GM12878 (cell line): ENCODE measurements at regions not wholly inside any gene's neighbourhood (a gene's known extent, or its start where the extent isn't known, plus 50 kb on each side); places are given as distances from the start of the nearest gene placed in this dataset.

Source experiments
- ATAC-seq: fragments of 200-7000 bp; cut with Tn5 transposase; 3 replicates; pipeline ENCODE4 v1.9.1; 2020; ENCODE audit warnings: mild to moderate bottlenecking, moderate library complexity
- BruUV-seq: library from RNA; stranded (reverse); fragments of 400-500 nt; replicated peaks from 2 replicates; lab custom pipeline; 2021; lab: Mats Ljungman, UMichigan
- CTCF ChIA-PET: fragments of 300-600 bp; sonication (Branson Sonifier 250); formaldehyde crosslinking; extraction: SDS; loops from one replicate; lab custom pipeline; 2021; ENCODE audit warnings: inconsistent platforms; lab: Yijun Ruan, JAX
- POLR2A ChIA-PET: fragments of 350-600 bp; formaldehyde crosslinking; extraction: SDS; loops from one replicate; lab custom pipeline; 2021; ENCODE audit warnings: inconsistent platforms; lab: Charles Lee
- RAD21 ChIA-PET: fragments of 300-600 bp; sonication (Branson Sonifier 250); formaldehyde crosslinking; loops from one replicate; lab custom pipeline; 2023; ENCODE audit warnings: antibody characterized with exemption; ENCODE audit not compliant: unreplicated experiment; lab: Charles Lee
- SMC1A ChIA-PET: fragments of 300-600 bp; sonication (Branson Sonifier 250); formaldehyde crosslinking; loops from one replicate; lab custom pipeline; 2023; ENCODE audit not compliant: unreplicated experiment, uncharacterized antibody; lab: Charles Lee
- DNase-seq: peaks from one replicate; pipeline ENCODE4 v3.0.0-alpha.2; 2011; ENCODE audit warnings: low read depth, low spot score
- FAIRE-seq: peaks from 3 replicates; lab custom pipeline; 2011; peaks lifted over from hg19 to GRCh38; lab: Jason Lieb, UNC
- H2AFZ ChIP-seq: 2 replicates; pipeline ENCODE4 v1.6.0; 2011; ENCODE audit warnings: low read depth, low read length, control low read depth; ENCODE audit not compliant: control insufficient read depth
- H3K27ac ChIP-seq: 2 replicates; pipeline ENCODE4 v1.5.1; 2011; ENCODE audit warnings: control low read depth; ENCODE audit not compliant: control insufficient read depth, insufficient read depth
- H3K27me3 ChIP-seq, 2 experiments: replicated peaks in 1 of 2; 2 replicates each; pipeline versions ENCODE4 v1.6.0 to v1.6.1; 2011; ENCODE audit warnings: low read length in 1 of 2; ENCODE audit not compliant: control insufficient read depth in 2 of 2, insufficient read depth in 2 of 2
- H3K36me3 ChIP-seq, 2 experiments: 2 replicates each; pipeline ENCODE4 v1.5.1; 2011; ENCODE audit warnings: low read length in 1 of 2; ENCODE audit not compliant: control insufficient read depth in 2 of 2, insufficient read depth in 2 of 2
- H3K4me1 ChIP-seq: 2 replicates; pipeline ENCODE4 v1.6.1; 2011; ENCODE audit warnings: mild to moderate bottlenecking, low read length, moderate library complexity, mixed read lengths; ENCODE audit not compliant: control insufficient read depth, insufficient read depth
- H3K4me2 ChIP-seq: 2 replicates; pipeline ENCODE4 v1.6.0; 2011; ENCODE audit warnings: control low read depth; ENCODE audit not compliant: control insufficient read depth, insufficient read depth
- H3K4me3 ChIP-seq: fragments of 200-600 bp; sonication (generic); 2 replicates; pipeline ENCODE4 v1.5.1; 2016
- H3K79me2 ChIP-seq: 2 replicates; pipeline ENCODE4 v1.6.0; 2011; ENCODE audit warnings: low read length; ENCODE audit not compliant: control insufficient read depth, insufficient read depth
- H3K9ac ChIP-seq: 2 replicates; pipeline ENCODE4 v1.8.0; 2011; ENCODE audit warnings: low read length, control low read depth, mixed read lengths; ENCODE audit not compliant: control insufficient read depth, insufficient read depth
- H3K9me3 ChIP-seq: replicated peaks from 3 replicates; pipeline ENCODE4 v1.5.1; 2011; ENCODE audit warnings: mild to moderate bottlenecking, low read length; ENCODE audit not compliant: control insufficient read depth, insufficient read depth
- H4K20me1 ChIP-seq: 2 replicates; pipeline ENCODE4 v1.6.0; 2011; ENCODE audit not compliant: control insufficient read depth, insufficient read depth
- CHD1 ChIP-seq: IDR thresholded peaks from 2 replicates; pipeline ENCODE4 v1.6.1; 2012; ENCODE audit warnings: low read depth, low read length, improper control_type of control experiment
- CHD2 ChIP-seq: IDR thresholded peaks from 2 replicates; pipeline ENCODE4 v1.6.1; 2011; ENCODE audit warnings: low read depth, low read length, improper control_type of control experiment, borderline replicate concordance
- E2F8 ChIP-seq: fragments of 450-650 bp; IDR thresholded peaks from 2 replicates; pipeline ENCODE4 v1.6.1; 2018; ENCODE audit warnings: mild to moderate bottlenecking, low read depth, moderate library complexity; ENCODE audit not compliant: partially characterized antibody
- EZH2 ChIP-seq: IDR thresholded peaks from 2 replicates; pipeline ENCODE4 v1.6.1; 2012; ENCODE audit warnings: low read depth, mild to moderate bottlenecking, control low read depth, inconsistent platforms, low read length, borderline replicate concordance; ENCODE audit not compliant: control insufficient read depth
- KLF5 ChIP-seq: fragments of 450-650 bp; IDR thresholded peaks from 2 replicates; pipeline ENCODE4 v1.6.1; 2014; ENCODE audit warnings: mild to moderate bottlenecking; ENCODE audit not compliant: partially characterized antibody
- POLR2A ChIP-seq: IDR thresholded peaks from 2 replicates; pipeline ENCODE4 v1.6.1; 2011; ENCODE audit warnings: low read depth, mild to moderate bottlenecking, low read length
- TCF7 ChIP-seq: IDR thresholded peaks from 2 replicates; pipeline ENCODE4 v1.6.1; 2014; ENCODE audit warnings: antibody characterized with exemption, borderline replicate concordance
- ZBED1 ChIP-seq: IDR thresholded peaks from 2 replicates; pipeline ENCODE4 v1.6.1; 2016; ENCODE audit warnings: borderline replicate concordance
- WGBS: methylation state at CpG from one replicate; pipeline ENCODE4 v1.1.6; 2016; ENCODE audit warnings: low lambda C conversion rate; ENCODE audit not compliant: insufficient replicate concordance, insufficient coverage; ENCODE audit errors: missing lambda C conversion rate; 5-methylcytosine and 5-hydroxymethylcytosine counted together
- in situ Hi-C: fragments of 300-500 bp; cut with MboI; formaldehyde crosslinking; loops from 9 replicates; pipeline ENCODE4 v1.14.3; 2018; ENCODE audit warnings: mixed read lengths
- intact Hi-C: fragments of 100-400 bp; cut with micrococcal nuclease; formaldehyde crosslinking; loops from one replicate; pipeline ENCODE4 v1.14.2; 2022; ENCODE audit not compliant: unreplicated experiment

GRCh38 chr2:204335451-204336058, 209.7 kb upstream of the PARD3B start:
- in situ Hi-C loops, result no loop called here
- DNase-seq, result no peak
- no peak overlapping the region for H2AFZ ChIP-seq
- no peaks in the 10 kb centered on the region for H4K20me1 ChIP-seq
- intact Hi-C loops, result no loop called here
- H3K36me3 ChIP-seq, result no peaks in the 10 kb centered on the region
- SMC1A ChIA-PET, result no interaction called here
- no peak overlapping the region for H3K9ac ChIP-seq
- no peak for FAIRE-seq
- no peak overlapping the region for H3K4me2 ChIP-seq
- RAD21 ChIA-PET, result no interaction called here
- H3K27me3 ChIP-seq, result no peaks in the 10 kb centered on the region
- POLR2A ChIA-PET, result no interaction called here
- WGBS, result 35% methylated on average over 2 of the region's 2 CpGs
- no TSS peak for BruUV-seq
- H3K4me1 ChIP-seq, result no peaks in the 10 kb centered on the region
- H3K27ac ChIP-seq, result no peak overlapping the region
- CTCF ChIA-PET, result interaction anchor here (0.7 kb wide), 1 partner anchor 554 kb away, joined by 3 read pairs; no protein-coding TSS in a partner anchor
- no peak for TF ChIP-seq CHD1
- no peak for TF ChIP-seq EZH2
- TF ChIP-seq KLF5, result no peak
- TF ChIP-seq ZBED1, result no peak
- TF ChIP-seq TCF7, result no peak
- no peak for TF ChIP-seq POLR2A
- TF ChIP-seq E2F8, result no peak
- TF ChIP-seq CHD2, result no peak
- no peak overlapping the region for H3K4me3 ChIP-seq
- no peaks in the 10 kb centered on the region for H3K79me2 ChIP-seq
- ATAC-seq, result no peak
- no peaks in the 10 kb centered on the region for H3K9me3 ChIP-seq
